Ecto neural progenitor cell (in vitro differentiated cells): ENCODE measurements at regions not wholly inside any gene's neighbourhood (a gene's known extent, or its start where the extent isn't known, plus 50 kb on each side); places are given as distances from the start of the nearest gene placed in this dataset.
"Not testable (repeated sequence)": the region's sequence is repeated elsewhere in the genome, so short reads cannot be mapped to it uniquely, and the experiment has no call there.

ENCODE experiments used
- DNase-seq: peaks from one replicate; pipeline ENCODE4 v3.0.0-alpha.2; 2018; ENCODE audit warnings: low spot score

GRCh38 chr2:210730672-210731071, 174.3 kb downstream of the CPS1 start:
- no peak for DNase-seq

- not testable (repeated sequence) for DNase-seq
Observed at GRCh38 chr2:210746826-210747225, 190.4 kb downstream of the CPS1 start.

DNA sequence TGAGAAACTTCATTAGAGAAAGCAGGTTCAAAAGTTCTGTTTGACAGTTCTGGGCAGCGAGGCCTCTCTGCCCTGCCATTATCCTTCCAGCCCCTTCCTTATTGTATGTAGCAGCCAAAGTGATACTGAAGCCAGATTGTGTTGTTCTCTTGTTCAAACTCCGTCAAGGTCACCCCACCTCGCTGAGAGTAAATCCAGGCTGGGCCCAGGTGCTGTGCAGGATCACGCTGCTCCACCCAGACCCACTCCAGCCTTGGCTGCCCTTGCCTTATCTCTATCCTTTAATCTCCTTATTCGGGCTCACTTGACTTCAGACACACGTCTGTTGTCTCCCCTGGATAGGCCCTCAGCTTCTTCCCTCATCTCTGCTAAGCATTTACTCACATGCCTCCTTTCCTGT, 196.1 kb downstream of the CPS1 start:
- no peak for DNase-seq

GRCh38 chr2:210753386-210753785, 197.0 kb downstream of the CPS1 start:
- DNase-seq: no peak

- DNase-seq: no peak
Observed at GRCh38 chr2:210756855-210757254, 200.5 kb downstream of the CPS1 start.

- DNase-seq: no peak
Observed at GRCh38 chr2:210762604-210763588, 206.5 kb downstream of the CPS1 start.

- DNase-seq: no peak
Observed at GRCh38 chr2:210768329-210768910, 212.0 kb downstream of the CPS1 start.

- DNase-seq: no peak
Observed at GRCh38 chr2:210776756-210777155, 220.4 kb downstream of the CPS1 start.

DNA sequence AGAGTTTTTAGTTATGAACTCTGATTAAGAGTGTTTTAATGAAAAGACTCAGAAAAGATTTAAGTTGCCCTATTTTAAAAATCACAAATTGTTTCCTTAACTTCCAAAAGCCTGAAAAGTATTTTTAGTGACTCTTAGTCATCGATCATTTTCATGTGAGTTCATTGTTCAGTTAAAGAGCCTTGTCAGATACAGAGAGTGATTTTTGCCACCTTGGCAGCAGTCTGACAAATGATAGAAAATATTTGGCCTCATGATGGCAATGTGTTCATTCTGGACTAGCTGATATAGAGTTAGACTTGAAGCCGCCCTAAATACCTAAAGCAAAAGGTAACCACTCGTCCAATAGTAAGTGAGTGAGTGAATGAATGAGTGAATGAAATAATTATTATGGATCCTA, 225.8 kb downstream of the CPS1 start:
- DNase-seq: no peak

DNA sequence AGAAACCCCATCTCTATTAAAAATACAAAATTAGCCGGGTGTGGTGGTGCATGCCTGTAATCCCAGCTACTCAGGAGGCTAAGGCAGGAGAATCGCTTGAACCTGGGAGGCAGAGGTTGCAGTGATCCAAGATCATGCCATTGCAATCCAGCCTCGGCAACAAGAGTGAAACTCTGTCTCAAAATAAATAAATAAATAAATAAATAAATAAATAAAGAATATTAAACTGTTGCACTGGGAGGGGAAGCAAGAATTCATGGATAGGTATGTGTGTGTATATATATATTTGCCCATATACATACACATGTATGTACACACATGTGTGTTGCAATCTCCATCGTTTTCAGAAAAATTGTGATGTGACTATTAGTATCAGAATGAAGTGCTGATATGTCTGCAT, 231.4 kb downstream of the CPS1 start:
- not testable (repeated sequence) for DNase-seq

- no peak for DNase-seq
Observed at GRCh38 chr2:210792000-210792399, 235.6 kb downstream of the CPS1 start.

- DNase-seq: no peak
Observed at GRCh38 chr2:210795506-210795905, 239.1 kb downstream of the CPS1 start.

- no peak for DNase-seq
Observed at GRCh38 chr2:210798180-210798579, 241.8 kb downstream of the CPS1 start.

GRCh38 chr2:210814251-210815025, 258.0 kb downstream of the CPS1 start:
- no peak for DNase-seq

DNA sequence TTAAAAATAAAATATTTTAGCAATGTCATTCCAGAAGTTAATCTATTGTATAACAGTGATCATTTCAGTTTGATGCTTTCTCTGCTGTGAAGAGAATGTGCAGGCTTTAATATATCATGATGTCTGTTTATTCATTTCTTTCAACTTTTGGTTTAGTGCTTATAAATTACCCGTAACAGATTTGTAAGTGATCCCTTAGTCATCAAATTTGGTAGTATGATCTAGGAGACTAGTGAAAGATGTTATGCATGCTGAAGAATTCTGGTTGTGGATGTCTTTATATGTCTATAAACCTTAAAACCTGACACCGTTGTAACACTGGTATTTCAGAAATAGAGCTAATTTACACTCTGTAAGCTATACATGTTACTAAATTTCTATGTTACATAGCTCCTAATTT, 260.4 kb downstream of the CPS1 start:
- DNase-seq: no peak

DNA sequence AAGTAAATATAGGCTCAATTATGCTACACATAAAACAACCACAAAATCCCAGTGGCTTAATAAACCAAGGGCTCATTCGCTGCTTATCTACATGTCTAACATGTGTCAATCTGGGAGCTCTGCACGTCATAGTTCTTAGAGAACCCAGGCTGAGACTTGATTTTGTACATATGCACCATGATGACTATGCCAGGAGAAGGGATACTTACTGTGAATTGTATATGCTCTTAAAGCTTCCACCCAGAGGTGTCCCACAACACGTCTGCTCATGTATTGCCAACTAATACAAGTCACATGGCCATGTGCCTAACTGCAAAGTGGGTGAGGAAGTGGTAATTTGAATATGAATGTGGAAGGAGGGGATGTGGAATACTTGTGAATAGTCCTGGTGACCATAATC, 262.1 kb downstream of the CPS1 start:
- no peak for DNase-seq

GRCh38 chr2:210833403-210833802, 277.0 kb downstream of the CPS1 start:
- DNase-seq: no peak

- DNase-seq: no peak
Observed at GRCh38 chr2:210839034-210839433, 282.6 kb downstream of the CPS1 start.

- DNase-seq: no peak
Observed at GRCh38 chr2:210839450-210839849, 283.1 kb downstream of the CPS1 start.

DNA sequence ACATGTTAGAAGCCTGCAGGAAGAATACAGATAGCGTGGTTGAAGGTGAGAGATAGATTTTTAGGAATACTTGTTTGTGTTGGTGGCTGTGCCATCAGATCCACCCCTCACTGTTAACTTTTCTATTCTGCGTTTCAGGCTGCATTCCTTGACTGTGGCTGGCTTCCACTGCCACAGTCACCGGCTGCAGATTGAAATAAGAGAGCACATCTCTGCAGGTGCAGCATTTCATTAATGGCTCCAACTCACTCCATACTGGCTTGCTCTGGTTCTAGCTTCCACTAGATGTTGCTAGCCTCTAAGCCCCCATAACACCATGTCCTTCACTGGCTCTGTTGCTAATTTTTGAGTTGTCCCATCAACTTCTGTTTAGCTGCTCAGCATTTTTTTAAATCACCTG, 286.5 kb downstream of the CPS1 start:
- DNase-seq: no peak

DNA sequence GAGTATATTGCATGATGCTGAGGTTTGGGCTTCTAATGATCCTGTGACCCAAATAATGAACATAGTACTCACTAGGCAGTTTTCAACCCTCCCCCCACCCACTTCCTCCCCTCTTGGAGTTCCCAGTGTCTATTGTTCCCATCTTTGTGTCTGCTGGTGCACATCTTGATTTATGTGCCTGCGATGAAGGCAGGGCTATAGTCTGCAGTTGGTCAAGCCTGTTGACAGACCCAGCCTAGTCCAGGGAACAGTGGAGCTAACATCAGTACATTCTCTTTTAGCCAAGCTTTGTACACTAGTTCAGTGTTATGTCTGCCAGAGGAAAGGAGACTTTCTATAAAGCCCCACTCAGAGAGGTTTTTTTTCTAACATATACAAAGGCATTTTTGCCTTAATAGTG, 287.6 kb downstream of the CPS1 start:
- DNase-seq: no peak

DNA sequence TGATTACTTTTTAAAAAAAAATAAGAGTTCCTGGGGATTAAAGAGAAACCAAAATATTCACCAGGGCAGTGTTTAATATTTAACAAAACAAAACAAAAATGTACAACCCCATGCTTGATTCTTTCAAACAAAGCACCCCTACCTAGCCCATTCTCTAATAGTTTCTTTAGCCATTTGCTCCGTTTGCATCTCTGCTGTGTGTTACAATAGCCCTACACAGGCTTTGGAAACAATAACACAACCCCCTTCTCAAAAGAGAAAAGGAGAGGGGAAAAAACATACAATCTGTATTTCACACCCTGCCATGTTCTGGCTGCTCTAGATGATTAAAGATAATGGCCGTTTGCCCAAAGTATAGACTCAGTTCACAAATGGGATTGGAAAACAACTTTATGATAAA, 302.9 kb downstream of the CPS1 start:
- DNase-seq: no peak

- no peak for DNase-seq
Observed at GRCh38 chr2:210860276-210860675, 303.9 kb downstream of the CPS1 start.
